ENCODE measurements at regions not wholly inside any gene's neighbourhood (a gene's known extent, or its start where the extent isn't known, plus 50 kb on each side); places are given as distances from the start of the nearest gene placed in this dataset.

DNA sequence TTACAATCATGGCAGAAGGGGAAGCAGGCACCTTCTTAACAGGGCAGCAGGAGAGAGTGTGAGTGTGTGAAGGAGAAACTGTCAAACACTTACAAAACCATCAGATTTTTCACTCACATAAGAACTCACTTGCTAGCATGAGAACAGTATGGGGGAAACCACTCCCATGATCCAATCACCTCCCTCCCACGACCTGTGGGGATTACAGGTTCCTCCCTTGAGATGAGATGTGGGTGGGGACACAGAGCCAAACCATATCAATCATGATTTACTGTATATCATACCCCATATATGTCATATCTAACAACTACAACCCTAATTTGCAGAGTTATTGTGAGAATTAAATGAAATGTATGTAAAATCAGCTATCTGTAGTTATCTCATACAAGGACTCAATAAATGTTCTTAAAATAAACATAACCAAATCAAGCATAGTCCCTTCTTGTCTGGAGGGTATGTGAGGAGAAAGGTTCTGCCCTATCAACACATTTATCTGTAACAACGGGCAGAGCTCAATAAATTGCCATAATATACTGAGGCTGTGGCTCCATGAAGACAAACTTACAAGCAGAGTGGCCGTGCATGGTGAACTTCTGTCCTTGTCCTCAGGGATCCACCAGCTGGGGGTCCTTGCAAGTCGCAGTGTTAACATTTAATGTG lies 504.7 kb downstream of the SOX2 start:
- no peak for DNase-seq (ENCODE audit: low spot score)

DNA sequence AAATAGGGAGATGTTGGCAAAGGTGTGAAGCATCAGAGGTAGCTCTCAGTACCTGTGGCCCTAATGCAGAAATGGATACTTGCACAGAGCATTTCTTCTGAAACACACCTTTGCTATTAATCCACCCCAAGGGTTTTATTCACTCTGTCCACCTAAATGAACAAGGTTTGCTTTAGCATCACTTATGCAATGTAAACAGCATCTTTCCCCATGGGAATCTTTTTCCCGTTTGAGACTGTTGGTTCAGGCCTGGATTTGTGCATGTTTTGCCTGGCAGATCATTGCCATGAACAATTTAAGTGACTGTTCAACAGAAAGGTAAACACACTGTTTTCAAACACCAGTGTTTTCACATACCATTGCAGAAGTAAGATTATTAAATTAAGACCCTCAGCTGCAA lies 508.3 kb downstream of the SOX2 start:
- no peak for DNase-seq (ENCODE audit: low spot score)

- DNase-seq (ENCODE audit: low spot score): no peak
These were observed 508.7 kb downstream of the SOX2 start for GRCh38 chr3:182220471-182220870.

- DNase-seq (ENCODE audit: low spot score): no peak
These were observed 515.3 kb downstream of the SOX2 start for GRCh38 chr3:182226995-182227394.

DNA sequence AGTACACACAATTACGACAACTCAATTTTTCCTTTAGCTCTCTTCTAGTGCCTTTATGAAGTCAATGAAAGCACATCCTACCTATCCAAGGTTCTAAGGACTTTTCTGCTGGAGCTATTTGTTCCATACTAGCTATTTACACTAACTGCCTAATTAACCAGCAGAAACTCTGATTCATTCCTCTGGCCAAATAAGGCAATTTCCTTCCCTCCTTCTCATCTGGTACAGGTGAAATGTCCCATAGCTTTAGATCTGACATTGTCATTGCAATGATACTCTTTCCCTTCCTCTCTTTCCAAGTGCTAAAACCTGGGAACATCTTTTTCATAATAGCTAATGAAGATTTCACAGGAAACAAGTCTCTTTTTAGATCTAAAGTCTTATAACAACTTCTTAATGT lies 521.7 kb downstream of the SOX2 start:
- DNase-seq (ENCODE audit: low spot score): no peak

- DNase-seq (ENCODE audit: low spot score): no peak
These were observed 522.2 kb downstream of the SOX2 start for GRCh38 chr3:182233957-182234356.

GRCh38 chr3:182234881-182235280 lies 523.2 kb downstream of the SOX2 start:
- no peak for DNase-seq (ENCODE audit: low spot score)

GRCh38 chr3:182235504-182235903 lies 523.8 kb downstream of the SOX2 start:
- DNase-seq (ENCODE audit: low spot score): peak; percentile 42

DNA sequence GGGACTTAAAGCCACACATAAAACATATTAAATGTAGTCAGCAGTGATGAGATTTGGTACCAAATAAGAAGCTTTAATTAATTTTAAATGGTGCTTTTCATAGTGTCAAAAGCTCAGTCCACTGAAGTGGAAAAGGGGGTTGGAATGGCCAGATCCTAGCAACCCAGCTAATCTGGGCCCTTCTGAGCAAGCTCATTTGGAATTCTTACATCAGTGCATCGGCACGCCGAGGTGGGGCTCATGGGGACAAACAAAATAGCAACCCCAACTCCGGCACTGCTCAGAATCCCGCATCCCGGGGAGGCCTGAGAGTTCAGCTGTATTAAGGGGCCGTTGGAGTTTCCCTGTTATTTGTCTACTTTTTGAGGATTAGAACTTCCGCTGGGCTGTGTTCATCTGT lies 526.4 kb downstream of the SOX2 start:
- DNase-seq (ENCODE audit: low spot score): peak; percentile 80

GRCh38 chr3:182239316-182239715 lies 527.6 kb downstream of the SOX2 start:
- no peak for DNase-seq (ENCODE audit: low spot score)

GRCh38 chr3:182240474-182240873 lies 528.7 kb downstream of the SOX2 start:
- no peak for DNase-seq (ENCODE audit: low spot score)

- no peak for DNase-seq (ENCODE audit: low spot score)
These were observed 529.6 kb downstream of the SOX2 start for GRCh38 chr3:182241196-182241765.

DNA sequence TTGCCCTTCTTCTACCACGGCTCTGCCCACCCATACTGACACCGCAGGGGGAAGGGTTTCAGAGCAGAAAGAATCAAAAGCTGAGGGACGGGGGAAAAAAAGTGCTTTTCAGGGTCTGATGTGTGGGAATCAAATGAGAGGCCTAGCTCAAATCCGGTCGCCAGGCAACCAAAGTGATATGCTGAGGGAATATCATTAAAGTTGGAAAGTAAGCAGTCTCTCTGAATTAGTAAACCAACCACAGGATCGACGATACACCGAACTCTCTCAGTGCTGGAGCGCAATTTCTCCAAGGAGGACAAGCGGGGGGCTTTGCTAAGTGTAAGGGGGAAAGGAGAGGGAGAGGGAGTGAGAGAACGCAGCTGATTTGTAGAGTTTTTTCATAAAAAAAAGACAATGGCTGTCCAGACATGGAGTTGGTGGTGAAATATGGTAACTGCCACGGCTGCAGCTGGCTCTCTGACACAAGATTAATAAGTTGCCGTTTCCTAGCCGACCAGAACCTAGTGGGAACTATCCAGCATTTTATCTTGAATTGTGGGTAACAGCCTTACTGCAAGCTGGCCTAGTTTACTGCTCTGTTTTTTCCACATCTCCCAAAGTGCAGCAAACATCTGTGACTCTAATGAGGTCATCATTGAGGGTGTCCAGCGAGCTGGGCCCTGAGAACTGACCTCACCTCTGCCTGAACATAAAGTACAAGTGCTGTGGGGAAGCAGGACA lies 530.2 kb downstream of the SOX2 start:
- peak; percentile 86 for DNase-seq (ENCODE audit: low spot score)

GRCh38 chr3:182242489-182242942 lies 530.8 kb downstream of the SOX2 start:
- no peak for DNase-seq (ENCODE audit: low spot score)

DNA sequence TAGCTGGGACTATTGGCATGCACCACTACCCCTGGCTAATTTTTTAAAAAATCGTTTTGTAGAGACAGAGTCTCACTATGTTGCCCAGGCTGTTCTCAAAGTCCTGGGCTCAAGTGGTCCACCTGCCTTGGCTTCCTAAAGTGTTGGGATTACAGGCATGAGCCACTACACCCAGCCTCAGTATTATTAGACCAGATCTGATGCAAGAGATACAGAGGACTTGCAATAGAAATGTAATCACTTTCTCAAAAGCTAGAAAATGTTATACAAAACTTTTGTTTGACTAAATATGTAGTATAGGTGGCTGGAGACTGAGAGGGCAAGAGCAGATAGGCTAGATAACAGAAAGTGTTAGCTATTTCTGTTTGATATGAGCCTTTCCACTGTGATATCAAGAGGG lies 531.9 kb downstream of the SOX2 start:
- DNase-seq (ENCODE audit: low spot score): no peak

DNA sequence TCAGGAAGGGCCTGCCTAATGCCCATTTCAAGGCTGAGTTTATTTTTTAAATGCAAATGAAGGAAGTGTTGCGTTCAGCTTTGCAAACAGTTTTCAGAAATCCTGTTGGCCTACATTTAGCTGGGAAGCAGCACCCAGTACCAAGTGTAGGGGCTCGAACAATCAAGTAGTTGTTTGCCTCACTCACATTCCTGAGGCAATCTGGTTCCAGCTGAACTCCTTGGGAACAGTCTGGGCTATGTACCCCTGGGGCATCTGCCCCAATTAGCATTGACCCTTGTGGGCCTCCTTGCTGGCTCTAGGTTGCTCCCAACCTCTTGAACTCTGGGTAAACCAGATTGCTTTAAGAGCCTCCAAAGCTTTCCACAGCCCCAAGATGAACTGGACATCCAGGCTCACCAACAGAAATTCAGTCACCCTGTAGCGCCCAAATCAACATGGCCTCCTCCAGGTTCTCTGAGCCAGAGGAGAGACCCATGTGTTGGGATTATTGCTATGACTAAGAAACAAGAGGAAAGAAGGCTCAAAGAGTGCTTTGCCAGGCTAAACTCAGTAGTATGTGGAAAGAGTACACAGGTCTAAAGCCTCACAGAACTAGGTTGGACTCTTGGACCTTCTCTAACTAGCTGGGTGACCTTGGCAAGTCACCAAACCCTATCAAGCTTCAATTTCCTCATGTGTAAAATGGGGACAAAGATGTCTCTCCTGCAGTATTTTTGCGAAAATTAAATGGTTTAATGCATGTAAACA lies 532.7 kb downstream of the SOX2 start:
- peak; percentile 79 for DNase-seq (ENCODE audit: low spot score)

DNA sequence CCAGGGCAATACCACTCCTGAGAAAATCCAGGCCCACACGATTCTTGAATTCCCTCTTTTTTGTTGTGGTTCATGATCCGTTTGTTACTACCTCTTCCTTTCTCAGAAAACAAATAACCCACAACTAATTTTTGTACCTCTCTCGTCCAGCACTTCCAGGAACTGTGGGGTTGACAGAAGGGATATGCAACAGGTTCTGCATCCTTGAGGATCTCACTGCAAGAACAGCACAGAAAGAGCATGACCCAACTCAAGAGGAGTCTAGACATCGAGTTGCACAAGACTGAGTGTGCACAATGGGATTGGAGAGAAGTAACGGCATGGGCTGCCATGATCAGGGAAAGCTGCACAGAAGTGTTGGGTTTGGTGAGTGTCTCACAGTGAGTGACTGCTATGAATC lies 533.3 kb downstream of the SOX2 start:
- DNase-seq (ENCODE audit: low spot score): no peak

DNA sequence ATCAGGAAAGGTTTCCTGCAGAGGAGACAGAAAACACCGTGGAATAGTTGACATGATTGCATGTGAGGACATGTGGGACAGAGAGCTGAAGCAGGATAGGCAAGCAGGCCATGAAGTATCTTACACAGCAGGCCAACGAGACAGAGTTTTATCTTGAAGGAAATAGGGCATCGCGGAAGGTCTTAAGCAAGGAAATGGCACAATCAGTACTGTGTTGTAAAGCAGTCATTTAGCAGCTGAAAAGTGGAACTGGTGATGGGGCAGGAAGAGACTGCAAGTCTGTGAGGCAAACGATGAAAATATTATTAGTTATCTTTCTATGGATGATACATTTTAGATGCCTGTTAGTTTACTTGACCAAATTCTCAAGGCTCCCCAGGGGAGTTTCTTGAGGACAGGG lies 535.1 kb downstream of the SOX2 start:
- no peak for DNase-seq (ENCODE audit: low spot score)

- no peak for DNase-seq (ENCODE audit: low spot score)
These were observed 536.7 kb downstream of the SOX2 start for GRCh38 chr3:182248349-182248880.

- no peak for DNase-seq (ENCODE audit: low spot score)
These were observed 540.5 kb upstream of the ATP11B start for GRCh38 chr3:182252802-182253201.

- DNase-seq (ENCODE audit: low spot score): no peak
These were observed 538.1 kb upstream of the ATP11B start for GRCh38 chr3:182255158-182255557.

DNA sequence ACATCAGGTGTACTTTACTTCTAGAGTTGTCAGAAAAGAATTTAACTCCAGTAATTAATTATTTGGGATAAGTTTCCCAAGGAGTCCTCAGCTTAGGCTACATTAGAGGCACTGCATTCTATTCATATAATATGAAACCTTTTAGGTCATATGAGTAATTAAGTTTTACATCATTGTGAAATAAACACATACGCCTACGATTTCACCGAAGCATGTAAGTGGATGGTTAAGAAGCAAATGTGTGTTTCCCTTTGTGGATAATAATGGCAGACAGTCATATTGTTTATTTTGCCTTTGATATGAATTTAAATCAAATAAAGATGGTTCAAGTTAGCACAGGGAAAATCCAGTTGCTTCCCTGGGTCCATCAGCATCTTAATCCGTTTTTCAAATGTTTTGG lies 535.9 kb upstream of the ATP11B start:
- DNase-seq (ENCODE audit: low spot score): no peak

All from Ammon's horn (tissue), 1 donor.